ENCODE measurements at regions not wholly inside any gene's neighbourhood (a gene's known extent, or its start where the extent isn't known, plus 50 kb on each side); places are given as distances from the start of the nearest gene placed in this dataset.

DNA sequence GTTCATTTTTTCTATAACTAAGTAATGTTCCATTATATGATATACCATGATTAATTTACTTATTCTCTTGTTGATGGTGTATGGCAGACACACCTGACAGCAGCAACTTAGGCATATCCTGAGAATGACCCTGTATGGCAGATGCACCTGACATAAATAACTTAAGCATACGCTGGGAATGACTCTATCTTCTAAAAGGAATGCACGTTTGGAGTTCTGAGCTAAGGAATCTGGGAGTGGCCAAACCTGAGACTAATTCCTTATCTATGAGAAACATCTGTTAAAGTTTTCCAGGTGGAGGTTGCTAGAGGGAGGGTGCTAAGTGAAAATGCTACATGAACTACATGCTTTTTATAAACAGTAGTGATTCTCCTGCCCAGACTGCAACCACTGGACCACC lies 96.7 kb upstream of the RGS18 start:
- no peaks in the 10 kb centered on the region for H3K27me3 ChIP-seq (ENCODE audit: control insufficient read depth, insufficient read depth, low read length)
- no peak overlapping the region for H3K9ac ChIP-seq (ENCODE audit: low read depth, low read length)
- no peak overlapping the region for H3K4me2 ChIP-seq (ENCODE audit: low read length)
- no peak overlapping the region for H3K4me3 ChIP-seq (ENCODE audit: low read length)
- H3K36me3 ChIP-seq (ENCODE audit: insufficient read depth, low read length) = no peaks in the 10 kb centered on the region
- no peaks in the 10 kb centered on the region for H3K4me1 ChIP-seq (ENCODE audit: control insufficient read depth, insufficient read depth, low read length)
- H3K9me3 ChIP-seq (replicated peaks; ENCODE audit: low read length) = no peaks in the 10 kb centered on the region

DNA sequence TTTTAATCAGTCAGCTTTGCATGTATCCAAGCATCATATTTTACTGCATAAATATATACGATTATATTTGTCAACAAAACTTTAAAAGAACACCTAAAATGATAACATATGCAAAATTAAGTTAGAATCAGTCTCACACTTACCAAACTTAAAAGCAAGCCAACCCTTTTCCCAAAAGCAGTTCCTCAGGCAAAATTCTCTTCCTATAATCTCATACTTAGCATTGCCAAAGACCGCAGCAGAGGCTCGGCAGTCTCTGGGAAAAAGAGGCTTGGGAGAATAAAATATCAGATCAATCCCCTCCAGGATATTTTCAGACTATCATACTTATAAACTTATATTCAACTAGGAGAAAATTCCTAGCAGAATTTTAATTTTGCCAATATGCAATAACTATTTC lies 93.2 kb upstream of the RGS18 start:
- Histone ChIP-seq H3K36me3 (ENCODE audit: insufficient read depth, low read length) (no peaks in the 10 kb centered on the region), H3K4me1 (ENCODE audit: control insufficient read depth, insufficient read depth, low read length) (no peaks in the 10 kb centered on the region), H3K27me3 (ENCODE audit: control insufficient read depth, insufficient read depth, low read length) (no peaks in the 10 kb centered on the region), H3K9me3 (replicated peaks; ENCODE audit: low read length) (no peaks in the 10 kb centered on the region), H3K4me3 (ENCODE audit: low read length) (no peak overlapping the region), H3K9ac (ENCODE audit: low read depth, low read length) (no peak overlapping the region), H3K4me2 (ENCODE audit: low read length) (no peak overlapping the region)

DNA sequence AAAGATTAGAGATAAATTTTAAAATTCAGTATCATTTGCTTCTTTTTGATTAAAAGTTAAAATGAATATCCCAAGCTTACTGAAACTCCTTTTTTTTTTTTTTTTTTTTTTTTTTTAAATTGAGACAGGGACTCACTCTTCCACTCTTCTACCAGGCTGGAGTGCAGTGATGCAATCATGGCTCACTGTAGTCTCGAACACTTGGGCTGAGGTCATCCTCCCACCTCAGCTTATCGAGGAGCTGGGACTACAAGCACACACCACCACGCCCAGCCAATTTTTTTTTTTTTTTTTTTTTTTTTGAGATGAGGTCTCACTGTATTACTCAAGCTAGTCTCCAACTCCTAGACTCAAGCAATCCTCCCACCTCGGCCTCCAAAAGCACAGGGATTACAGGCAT lies 92.1 kb upstream of the RGS18 start:
- Histone ChIP-seq H3K4me3 (ENCODE audit: low read length) (no peak overlapping the region), H3K4me2 (ENCODE audit: low read length) (no peak overlapping the region), H3K9ac (ENCODE audit: low read depth, low read length) (no peak overlapping the region), H3K4me1 (ENCODE audit: control insufficient read depth, insufficient read depth, low read length) (no peaks in the 10 kb centered on the region), H3K27me3 (ENCODE audit: control insufficient read depth, insufficient read depth, low read length) (no peaks in the 10 kb centered on the region), H3K36me3 (ENCODE audit: insufficient read depth, low read length) (no peaks in the 10 kb centered on the region), H3K9me3 (replicated peaks; ENCODE audit: low read length) (no peaks in the 10 kb centered on the region)

DNA sequence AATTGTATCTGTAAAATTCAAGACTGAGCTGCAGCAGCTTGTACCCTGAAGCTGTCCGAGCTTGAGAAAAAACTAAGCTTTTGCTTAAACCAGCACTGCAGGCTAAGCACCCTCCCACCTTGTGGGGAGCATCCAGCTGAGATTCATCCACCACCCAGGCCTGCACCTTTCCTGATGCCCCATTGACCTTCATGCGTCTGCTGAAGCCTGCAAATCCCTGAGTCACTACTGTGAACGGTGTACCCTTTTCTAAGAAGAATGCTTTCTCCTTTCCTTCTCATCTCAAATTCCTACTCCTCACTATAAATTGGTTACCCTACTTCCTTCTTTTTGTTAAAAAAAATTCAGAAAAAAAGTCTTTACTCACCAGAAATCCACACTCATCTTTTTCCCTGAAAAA lies 90.9 kb upstream of the RGS18 start:
- no peak overlapping the region for H3K4me2 ChIP-seq (ENCODE audit: low read length)

DNA sequence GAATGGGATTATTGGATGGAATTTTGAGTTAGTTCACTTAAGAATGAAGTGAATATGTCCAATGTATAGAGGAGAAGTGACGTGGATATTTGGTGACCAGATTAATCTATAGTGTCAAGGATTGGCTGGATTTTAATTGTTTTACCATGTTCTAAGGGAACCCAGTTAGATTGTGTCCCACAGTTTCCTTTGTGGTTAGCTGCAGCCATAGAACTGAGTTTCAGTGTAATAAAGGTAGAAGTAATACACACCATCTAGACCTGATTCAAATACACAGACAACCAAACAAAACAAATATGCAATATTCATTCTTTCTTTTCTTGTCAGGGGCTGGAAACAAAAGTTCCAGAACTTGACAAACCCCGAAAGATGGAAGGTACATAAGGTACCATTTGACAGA lies 88.0 kb upstream of the RGS18 start:
- Histone ChIP-seq H3K36me3 (ENCODE audit: insufficient read depth, low read length) (no peaks in the 10 kb centered on the region), H3K27me3 (ENCODE audit: control insufficient read depth, insufficient read depth, low read length) (no peaks in the 10 kb centered on the region), H3K4me3 (ENCODE audit: low read length) (no peak overlapping the region), H3K9ac (ENCODE audit: low read depth, low read length) (no peak overlapping the region), H3K4me1 (ENCODE audit: control insufficient read depth, insufficient read depth, low read length) (no peaks in the 10 kb centered on the region), H3K9me3 (replicated peaks; ENCODE audit: low read length) (no peaks in the 10 kb centered on the region), H3K4me2 (ENCODE audit: low read length) (no peak overlapping the region)

More for the DNA sequence above, 90.9 kb upstream of the RGS18 start:
- Histone ChIP-seq H3K9me3 (replicated peaks; ENCODE audit: low read length) (no peaks in the 10 kb centered on the region), H3K36me3 (ENCODE audit: insufficient read depth, low read length) (no peaks in the 10 kb centered on the region), H3K4me1 (ENCODE audit: control insufficient read depth, insufficient read depth, low read length) (no peaks in the 10 kb centered on the region), H3K9ac (ENCODE audit: low read depth, low read length) (no peak overlapping the region), H3K4me3 (ENCODE audit: low read length) (no peak overlapping the region), H3K27me3 (ENCODE audit: control insufficient read depth, insufficient read depth, low read length) (no peaks in the 10 kb centered on the region)

DNA sequence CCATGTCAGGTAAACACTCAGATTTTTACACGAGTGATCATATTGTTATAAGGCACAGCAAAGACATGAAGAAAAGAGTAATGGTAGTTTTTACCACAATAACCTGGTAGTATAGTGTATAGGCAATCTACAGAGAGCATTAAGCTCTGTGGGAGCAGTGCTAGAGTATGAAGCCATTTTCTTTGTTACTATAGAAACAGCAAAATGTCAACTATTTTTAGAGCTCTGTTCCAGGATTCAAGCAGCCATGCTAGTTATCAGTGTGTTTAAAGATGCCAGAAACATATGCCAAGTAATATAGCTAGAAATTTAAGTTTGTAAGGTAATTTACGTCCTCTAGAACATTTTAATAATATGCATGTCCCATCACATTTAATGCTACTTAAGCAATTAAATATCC lies 77.6 kb upstream of the RGS18 start:
- no peak overlapping the region for H3K4me2 ChIP-seq (ENCODE audit: low read length)
- no peak overlapping the region for H3K9ac ChIP-seq (ENCODE audit: low read depth, low read length)
- no peaks in the 10 kb centered on the region for H3K36me3 ChIP-seq (ENCODE audit: insufficient read depth, low read length)
- H3K4me3 ChIP-seq (ENCODE audit: low read length) = no peak overlapping the region
- H3K27me3 ChIP-seq (ENCODE audit: control insufficient read depth, insufficient read depth, low read length) = no peaks in the 10 kb centered on the region
- no peaks in the 10 kb centered on the region for H3K9me3 ChIP-seq (replicated peaks; ENCODE audit: low read length)
- H3K4me1 ChIP-seq (ENCODE audit: control insufficient read depth, insufficient read depth, low read length) = no peaks in the 10 kb centered on the region

DNA sequence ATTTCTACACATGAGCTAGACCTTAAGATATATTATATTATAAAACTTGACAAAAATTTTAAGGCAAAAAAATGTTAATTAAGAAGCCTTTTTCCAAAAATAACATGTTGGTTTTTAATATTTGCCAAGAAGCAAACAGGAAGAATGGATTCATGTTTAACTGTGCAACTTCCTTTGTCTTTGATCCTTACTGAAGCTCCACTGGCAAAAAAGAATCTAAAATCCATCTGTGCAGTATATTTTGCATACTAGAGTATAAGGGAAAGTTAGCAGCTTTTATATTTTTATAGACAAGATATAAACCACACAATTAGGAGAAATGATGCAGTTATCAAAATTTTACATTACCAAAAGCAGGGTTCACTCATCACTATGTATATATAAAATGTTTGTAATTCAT lies 76.9 kb upstream of the RGS18 start:
- no peaks in the 10 kb centered on the region for H3K4me1 ChIP-seq (ENCODE audit: control insufficient read depth, insufficient read depth, low read length)
- H3K4me2 ChIP-seq (ENCODE audit: low read length) = no peak overlapping the region

DNA sequence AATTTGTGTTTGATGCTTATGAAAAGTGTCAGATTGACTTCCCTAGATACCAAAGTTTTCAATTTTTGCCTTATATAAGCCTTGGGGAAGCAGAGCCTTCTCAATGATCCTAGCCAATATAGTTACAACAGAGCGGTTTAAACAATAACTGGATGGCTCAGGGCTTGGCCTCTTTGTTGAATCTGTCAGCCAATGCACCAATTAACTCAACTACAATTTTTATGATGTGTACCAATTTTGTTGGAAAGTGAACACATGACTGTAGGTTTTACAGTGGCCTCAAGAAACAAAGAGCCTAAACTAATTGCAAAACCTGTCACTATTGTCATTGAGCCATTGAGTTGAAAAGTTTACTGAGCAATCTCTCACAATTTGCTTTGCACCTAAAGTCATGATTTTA lies 71.6 kb upstream of the RGS18 start:
- Histone ChIP-seq H3K4me3 (ENCODE audit: low read length) (no peak overlapping the region), H3K4me2 (ENCODE audit: low read length) (no peak overlapping the region), H3K9ac (ENCODE audit: low read depth, low read length) (no peak overlapping the region), H3K27me3 (ENCODE audit: control insufficient read depth, insufficient read depth, low read length) (no peaks in the 10 kb centered on the region), H3K9me3 (replicated peaks; ENCODE audit: low read length) (no peaks in the 10 kb centered on the region), H3K36me3 (ENCODE audit: insufficient read depth, low read length) (no peaks in the 10 kb centered on the region), H3K4me1 (ENCODE audit: control insufficient read depth, insufficient read depth, low read length) (no peaks in the 10 kb centered on the region)

More for the DNA sequence above, 76.9 kb upstream of the RGS18 start:
- H3K27me3 ChIP-seq (ENCODE audit: control insufficient read depth, insufficient read depth, low read length) = no peaks in the 10 kb centered on the region
- H3K36me3 ChIP-seq (ENCODE audit: insufficient read depth, low read length) = no peaks in the 10 kb centered on the region
- no peak overlapping the region for H3K9ac ChIP-seq (ENCODE audit: low read depth, low read length)
- H3K4me3 ChIP-seq (ENCODE audit: low read length) = no peak overlapping the region
- no peaks in the 10 kb centered on the region for H3K9me3 ChIP-seq (replicated peaks; ENCODE audit: low read length)

DNA sequence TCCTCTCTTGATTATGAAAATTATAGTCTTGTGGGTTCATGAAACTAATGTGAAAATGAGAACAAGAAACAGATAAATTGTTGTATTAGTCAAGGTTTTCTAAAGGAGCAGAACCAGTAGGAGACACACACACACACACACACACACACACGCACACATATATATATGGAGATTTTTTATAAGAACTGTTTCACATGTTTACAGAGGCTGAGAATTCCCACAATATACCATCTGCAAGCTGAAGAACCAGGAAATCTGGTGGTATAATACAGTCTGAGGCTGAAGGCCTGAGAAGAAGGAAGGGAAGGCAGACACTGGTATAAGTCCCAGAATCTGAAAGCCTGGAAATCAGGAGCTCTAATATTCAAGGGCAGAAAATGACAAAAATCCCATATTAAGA lies 70.9 kb upstream of the RGS18 start:
- no peaks in the 10 kb centered on the region for H3K9me3 ChIP-seq (replicated peaks; ENCODE audit: low read length)
- no peaks in the 10 kb centered on the region for H3K36me3 ChIP-seq (ENCODE audit: insufficient read depth, low read length)
- H3K4me2 ChIP-seq (ENCODE audit: low read length) = no peak overlapping the region
- H3K4me3 ChIP-seq (ENCODE audit: low read length) = no peak overlapping the region
- no peaks in the 10 kb centered on the region for H3K4me1 ChIP-seq (ENCODE audit: control insufficient read depth, insufficient read depth, low read length)
- H3K27me3 ChIP-seq (ENCODE audit: control insufficient read depth, insufficient read depth, low read length) = no peaks in the 10 kb centered on the region
- no peak overlapping the region for H3K9ac ChIP-seq (ENCODE audit: low read depth, low read length)

DNA sequence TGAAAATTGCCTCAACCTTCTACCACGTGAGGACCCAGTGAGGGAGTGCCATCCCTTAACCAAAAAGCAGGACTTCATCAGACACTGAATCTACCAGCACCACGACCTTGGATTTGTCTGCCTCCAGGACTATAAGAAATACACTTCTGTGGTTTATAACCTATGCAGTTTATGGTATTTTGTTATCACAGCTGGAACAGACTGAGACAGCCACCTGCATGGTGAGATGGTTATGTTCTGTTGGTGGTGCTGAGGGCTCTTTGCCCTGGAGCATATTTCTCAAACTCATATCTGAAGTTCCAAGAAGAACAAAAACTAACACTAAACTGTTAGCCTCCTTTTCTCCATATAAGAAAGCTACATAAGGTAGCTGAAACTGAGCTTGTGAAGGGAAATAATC lies 69.8 kb upstream of the RGS18 start:
- Histone ChIP-seq H3K4me2 (ENCODE audit: low read length) (no peak overlapping the region), H3K4me1 (ENCODE audit: control insufficient read depth, insufficient read depth, low read length) (no peaks in the 10 kb centered on the region), H3K4me3 (ENCODE audit: low read length) (no peak overlapping the region), H3K27me3 (ENCODE audit: control insufficient read depth, insufficient read depth, low read length) (no peaks in the 10 kb centered on the region), H3K36me3 (ENCODE audit: insufficient read depth, low read length) (no peaks in the 10 kb centered on the region), H3K9me3 (replicated peaks; ENCODE audit: low read length) (no peaks in the 10 kb centered on the region), H3K9ac (ENCODE audit: low read depth, low read length) (no peak overlapping the region)

DNA sequence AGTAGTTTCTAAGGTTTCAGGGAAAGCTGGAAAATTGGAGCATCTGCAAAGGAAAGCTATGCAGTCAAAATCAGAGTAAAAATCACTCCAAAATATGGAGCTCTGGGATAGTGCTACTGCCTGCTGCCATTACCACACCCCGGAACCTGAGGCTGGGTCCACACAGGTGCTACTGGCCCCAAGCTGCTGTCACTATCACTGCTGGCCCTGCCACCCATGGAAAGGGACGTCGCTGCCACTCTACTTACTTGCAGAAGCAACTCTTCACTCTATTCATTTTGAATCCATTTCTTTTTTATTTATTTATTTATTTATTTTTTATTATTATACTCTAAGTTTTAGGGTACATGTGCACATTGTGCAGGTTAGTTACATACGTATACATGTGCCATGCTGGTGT lies 60.3 kb upstream of the RGS18 start:
- Histone ChIP-seq H3K9ac (ENCODE audit: low read depth, low read length) (no peak overlapping the region), H3K27me3 (ENCODE audit: control insufficient read depth, insufficient read depth, low read length) (no peaks in the 10 kb centered on the region), H3K4me3 (ENCODE audit: low read length) (no peak overlapping the region), H3K4me2 (ENCODE audit: low read length) (no peak overlapping the region), H3K36me3 (ENCODE audit: insufficient read depth, low read length) (no peaks in the 10 kb centered on the region), H3K4me1 (ENCODE audit: control insufficient read depth, insufficient read depth, low read length) (no peaks in the 10 kb centered on the region), H3K9me3 (replicated peaks; ENCODE audit: low read length) (no peaks in the 10 kb centered on the region)

DNA sequence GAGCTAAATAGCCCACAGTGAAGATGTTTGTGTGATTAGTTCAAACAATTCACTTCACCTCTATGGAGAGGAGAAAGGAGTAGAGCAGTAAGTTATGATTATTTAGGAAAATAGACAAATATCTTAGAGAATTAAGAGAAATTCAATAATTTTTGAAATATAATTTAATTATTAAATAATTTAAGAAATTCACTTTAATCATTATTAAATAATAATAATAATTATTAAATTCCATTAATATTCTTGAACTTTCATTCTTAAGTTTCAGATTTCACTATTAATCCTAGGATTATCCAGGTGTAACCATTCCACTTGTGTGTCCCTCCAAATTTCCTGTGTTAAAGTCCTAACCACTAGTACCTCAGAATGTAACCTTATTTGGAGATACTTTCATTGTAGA lies 58.9 kb upstream of the RGS18 start:
- H3K9me3 ChIP-seq (replicated peaks; ENCODE audit: low read length) = no peaks in the 10 kb centered on the region
- H3K4me3 ChIP-seq (ENCODE audit: low read length) = no peak overlapping the region

More for the DNA sequence above, 58.9 kb upstream of the RGS18 start:
- Histone ChIP-seq H3K4me2 (ENCODE audit: low read length) (no peak overlapping the region), H3K9ac (ENCODE audit: low read depth, low read length) (no peak overlapping the region), H3K36me3 (ENCODE audit: insufficient read depth, low read length) (no peaks in the 10 kb centered on the region), H3K4me1 (ENCODE audit: control insufficient read depth, insufficient read depth, low read length) (peaks cover 5% of the 10 kb centered on the region), H3K27me3 (ENCODE audit: control insufficient read depth, insufficient read depth, low read length) (no peaks in the 10 kb centered on the region)

Measured in skeletal muscle satellite cell (primary cell).